ENCODE measurements at regions not wholly inside any gene's neighbourhood (a gene's known extent, or its start where the extent isn't known, plus 50 kb on each side); places are given as distances from the start of the nearest gene placed in this dataset.

GRCh38 chr1:157240495-157241184 lies 102.4 kb upstream of the ETV3 start:
- TF ChIP-seq CTCF (IDR thresholded peaks at IDR 0.05) (no peak), POLR2A (IDR thresholded peaks at IDR 0.05) (no peak), EP300 (IDR thresholded peaks at IDR 0.05) (no peak)
